GM12872 (cell line): ENCODE measurements at regions not wholly inside any gene's neighbourhood (a gene's known extent, or its start where the extent isn't known, plus 50 kb on each side); places are given as distances from the start of the nearest gene placed in this dataset.

Experiments used
- CTCF ChIP-seq: IDR thresholded peaks from 3 replicates; pipeline ENCODE4 v1.5.1; 2011; ENCODE audit warnings: low read depth, mild to moderate bottlenecking, low read length, moderate library complexity; ENCODE audit not compliant: insufficient read depth

- no peak for TF ChIP-seq CTCF
Observed at GRCh38 chr10:34886906-34887642, 72.0 kb upstream of the PARD3 start.

- TF ChIP-seq CTCF, result no peak
Observed at GRCh38 chr10:34885898-34886297, 70.8 kb upstream of the PARD3 start.

GRCh38 chr10:34885011-34885410 lies 69.9 kb upstream of the PARD3 start:
- no peak for TF ChIP-seq CTCF

GRCh38 chr10:34884272-34884952 lies 69.3 kb upstream of the PARD3 start:
- no peak for TF ChIP-seq CTCF

- no peak for TF ChIP-seq CTCF
Observed at GRCh38 chr10:34880817-34881216, 65.7 kb upstream of the PARD3 start.

- TF ChIP-seq CTCF, result no peak
Observed at GRCh38 chr10:34875061-34875460, 60.0 kb upstream of the PARD3 start.

GRCh38 chr10:34872820-34873219 lies 57.7 kb upstream of the PARD3 start:
- TF ChIP-seq CTCF, result no peak
